GM12873 (cell line): ENCODE measurements at regions not wholly inside any gene's neighbourhood (a gene's known extent, or its start where the extent isn't known, plus 50 kb on each side); places are given as distances from the start of the nearest gene placed in this dataset.

Experiments used
- CTCF ChIP-seq: IDR thresholded peaks from 2 replicates; pipeline ENCODE4 v1.5.1; 2012; ENCODE audit warnings: low read depth, mild to moderate bottlenecking, moderate library complexity, low read length, control low read depth; ENCODE audit not compliant: insufficient read depth; ENCODE audit errors: missing control alignments

GRCh38 chr7:33692956-33693355 is 212.4 kb upstream of the BMPER start:
- TF ChIP-seq CTCF, result no peak

GRCh38 chr7:33694006-33694405 is 211.3 kb upstream of the BMPER start:
- no peak for TF ChIP-seq CTCF

- no peak for TF ChIP-seq CTCF
Observed at GRCh38 chr7:33697616-33698015, 207.7 kb upstream of the BMPER start.

- TF ChIP-seq CTCF, result no peak
Observed at GRCh38 chr7:33698041-33698440, 207.3 kb upstream of the BMPER start.

GRCh38 chr7:33698692-33699128 is 206.6 kb upstream of the BMPER start:
- no peak for TF ChIP-seq CTCF

- no peak for TF ChIP-seq CTCF
Observed at GRCh38 chr7:33700001-33700899, 205.1 kb upstream of the BMPER start.

GRCh38 chr7:33701189-33701740 is 204.1 kb upstream of the BMPER start:
- no peak for TF ChIP-seq CTCF
